NCI-H510A (cell line): ENCODE measurements at regions not wholly inside any gene's neighbourhood (a gene's known extent, or its start where the extent isn't known, plus 50 kb on each side); places are given as distances from the start of the nearest gene placed in this dataset.

Experiments
- DNase-seq: peaks from one replicate; lab custom pipeline; 2025; lab: John Stamatoyannopoulos, UW

DNA sequence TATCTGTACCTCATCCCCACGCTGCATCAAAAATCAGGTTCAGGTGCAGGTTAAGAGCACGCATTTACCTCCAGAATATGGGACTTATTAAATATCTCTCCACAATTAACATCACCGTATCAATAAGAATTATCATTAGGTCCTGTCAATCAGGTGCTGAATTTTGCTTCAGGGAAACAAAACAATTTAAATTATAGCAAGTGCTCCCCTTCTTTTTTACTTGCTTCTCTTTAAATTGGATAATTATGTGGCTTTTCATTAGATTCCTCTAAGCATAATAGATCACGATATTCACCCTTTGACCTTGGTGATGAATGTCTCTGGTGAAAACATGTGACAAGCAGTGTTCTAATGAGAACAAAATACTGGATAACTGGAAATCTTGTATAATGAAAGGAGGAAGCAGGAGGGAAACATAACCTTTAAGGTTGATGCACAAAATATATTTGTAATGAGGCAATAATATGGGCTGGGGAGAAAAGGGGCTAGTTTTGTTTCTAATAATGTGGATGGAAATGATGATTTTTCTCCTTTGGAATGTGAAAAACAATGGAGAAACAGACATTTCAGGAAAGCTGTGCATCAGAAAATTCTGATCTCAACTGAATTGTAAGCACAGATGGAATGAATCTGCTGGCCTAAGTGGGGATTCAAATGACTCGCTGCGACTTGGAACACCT lies 166.9 kb downstream of the SNX10 start:
- DNase-seq = no peak

DNA sequence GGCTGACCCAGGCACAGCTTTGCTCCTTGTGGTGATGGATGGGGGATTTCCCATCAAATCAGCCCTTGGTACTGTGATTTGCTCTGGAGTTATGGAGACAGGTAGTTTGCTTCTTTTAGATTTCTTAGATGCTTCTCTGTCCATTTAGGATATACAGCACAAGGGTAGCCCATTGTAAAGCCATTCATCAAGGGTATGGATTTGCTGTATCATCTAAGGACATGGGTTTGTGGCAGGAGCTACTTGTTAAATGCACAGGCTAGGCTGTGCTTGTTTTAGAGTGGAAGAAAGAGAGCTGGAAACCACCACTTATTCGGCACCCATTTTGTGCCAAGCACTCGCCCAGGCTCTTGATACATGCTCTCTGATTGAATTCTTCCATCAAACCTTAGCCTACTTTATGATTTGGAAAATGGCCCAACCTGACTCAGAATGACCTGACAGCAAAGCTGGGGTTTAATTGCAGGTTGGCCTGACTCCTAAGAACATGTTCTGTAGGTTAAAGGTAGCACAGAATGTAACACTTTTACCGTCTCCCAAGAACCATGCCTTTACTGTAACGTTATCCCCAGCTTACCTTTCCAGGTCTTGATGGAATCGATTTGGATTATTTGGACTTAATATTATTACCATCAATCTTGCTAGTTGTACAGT lies 168.0 kb downstream of the SNX10 start:
- DNase-seq = no peak

DNA sequence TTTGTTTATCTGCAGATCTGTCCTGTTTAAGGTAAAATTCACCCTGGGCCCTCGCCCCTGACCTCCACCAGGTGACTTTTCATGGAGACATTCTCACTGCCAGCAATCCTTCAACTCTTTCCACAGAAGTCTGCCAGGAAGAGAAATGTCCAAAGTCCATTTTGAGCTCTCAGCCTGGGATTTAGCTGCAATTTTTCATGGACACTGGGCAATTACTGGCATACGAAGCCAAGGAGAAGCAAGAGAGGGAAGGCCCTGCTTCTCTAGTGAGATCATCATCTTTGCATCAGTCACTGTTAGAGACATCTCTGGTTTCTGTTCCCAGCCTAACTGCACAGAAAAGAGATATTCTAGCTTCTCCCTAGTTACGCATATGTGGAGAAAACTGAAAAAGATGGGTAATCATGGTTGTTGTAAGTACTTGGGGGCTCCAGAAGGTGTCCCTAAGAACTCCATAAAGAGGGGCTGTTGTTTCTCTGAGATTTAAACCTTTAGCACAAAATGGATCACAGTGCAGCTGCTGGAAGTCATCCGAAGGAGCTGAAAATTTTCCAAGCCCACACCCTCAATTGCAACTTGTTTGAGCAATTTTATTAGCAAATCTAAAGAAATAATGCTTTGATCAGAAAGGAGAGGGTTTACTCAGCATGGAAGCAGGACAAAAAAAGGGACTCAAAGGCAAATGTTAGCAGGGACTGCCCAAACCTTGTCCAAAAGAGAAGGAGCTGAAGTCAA lies 168.9 kb downstream of the SNX10 start:
- no peak for DNase-seq

DNA sequence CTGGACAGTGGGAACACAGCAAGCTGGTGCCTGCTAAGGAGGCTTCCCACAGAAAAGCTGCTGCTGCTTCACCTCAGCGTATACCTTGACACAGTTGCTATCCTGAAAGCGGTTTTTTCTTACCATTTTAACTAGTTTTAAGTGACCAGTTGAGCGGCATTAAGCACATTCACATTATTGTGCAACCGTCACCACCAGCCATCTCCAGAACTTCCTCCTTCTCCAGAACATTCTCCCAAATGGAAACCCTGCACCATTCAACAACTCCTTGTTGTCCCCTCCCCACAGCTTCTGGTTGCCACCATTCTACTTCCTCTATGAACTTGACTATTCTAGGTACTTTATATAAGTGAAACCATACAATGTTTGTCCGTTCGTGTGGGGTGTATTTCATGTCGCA lies 169.9 kb downstream of the SNX10 start:
- no peak for DNase-seq

DNA sequence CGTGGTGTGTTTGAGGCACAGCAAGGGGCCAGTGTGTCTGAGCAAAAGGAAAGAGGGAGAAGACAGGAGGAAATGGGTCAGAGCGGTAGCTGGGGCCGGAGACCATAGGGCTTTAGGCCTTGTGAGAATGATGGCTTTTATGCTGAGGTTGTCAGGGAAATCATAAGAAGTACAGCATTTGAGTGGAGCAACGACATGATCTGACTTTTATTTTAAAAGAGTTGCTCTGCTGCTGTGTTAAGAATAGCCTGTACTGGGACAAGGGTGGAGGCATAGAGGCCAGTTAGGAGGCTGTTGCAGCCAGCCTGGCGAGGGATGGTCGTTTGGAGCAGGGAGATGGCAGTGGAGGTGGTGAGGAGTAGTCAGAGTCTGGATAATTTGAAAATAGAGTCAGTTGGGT lies 174.3 kb downstream of the SNX10 start:
- no peak for DNase-seq

DNA sequence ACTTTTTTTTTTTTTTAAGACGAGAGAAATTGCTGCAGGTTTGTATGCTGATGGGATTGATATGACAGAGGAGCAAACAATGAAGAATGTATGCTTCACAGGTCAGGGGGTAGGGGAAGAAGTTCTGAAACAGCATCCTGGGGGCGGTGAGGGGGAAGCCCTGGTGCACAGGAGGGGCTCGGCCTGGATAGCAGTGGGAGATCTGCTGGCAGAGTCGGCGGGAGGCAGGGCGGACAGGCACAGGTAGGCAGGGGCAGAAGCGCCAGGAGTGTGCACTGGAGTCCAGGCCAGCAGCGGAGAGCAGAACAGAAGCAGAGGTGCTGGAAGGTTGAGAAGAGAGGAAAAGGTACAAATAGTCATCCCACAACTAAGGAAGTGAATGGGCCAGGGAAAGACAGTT lies 175.4 kb downstream of the SNX10 start:
- no peak for DNase-seq

DNA sequence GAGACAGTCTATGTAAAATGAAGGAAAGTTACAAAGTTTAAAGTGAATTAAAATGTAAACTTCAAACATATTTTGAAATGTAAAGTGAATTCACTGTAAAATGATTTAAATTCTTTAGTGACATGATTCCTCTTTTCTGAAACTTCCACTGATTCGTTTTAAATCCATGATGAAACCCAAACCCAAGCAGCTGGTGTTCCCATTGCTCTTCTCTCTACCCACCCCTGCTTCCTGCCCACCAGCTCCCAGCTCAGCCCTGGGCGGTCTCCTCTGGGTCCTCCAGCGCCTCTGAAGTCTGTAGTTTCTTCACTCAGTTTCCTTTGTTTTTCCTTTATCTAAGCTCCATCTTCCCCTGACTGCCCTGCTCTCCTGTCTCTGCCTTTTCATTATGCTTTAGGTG lies 175.9 kb downstream of the SNX10 start:
- DNase-seq = no peak

DNA sequence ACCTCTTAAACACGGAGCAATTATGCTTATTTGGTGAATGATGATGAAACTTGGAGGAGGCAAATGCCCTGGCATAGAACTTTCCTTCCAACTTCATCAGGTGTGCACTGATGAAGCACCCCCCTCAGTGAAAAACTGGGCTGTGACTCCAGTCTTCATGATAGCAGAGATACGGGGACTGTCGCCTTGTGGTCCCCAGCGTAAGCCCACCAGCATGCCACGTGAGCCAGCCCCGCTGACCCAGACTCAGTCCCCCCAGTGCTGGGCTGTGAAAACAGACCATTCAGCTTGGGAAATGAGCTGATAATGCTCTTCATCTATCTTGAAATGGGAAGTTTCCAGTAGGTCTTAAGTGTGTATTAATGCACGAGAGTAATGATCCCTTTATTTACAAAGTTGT lies 177.0 kb downstream of the SNX10 start:
- no peak for DNase-seq

DNA sequence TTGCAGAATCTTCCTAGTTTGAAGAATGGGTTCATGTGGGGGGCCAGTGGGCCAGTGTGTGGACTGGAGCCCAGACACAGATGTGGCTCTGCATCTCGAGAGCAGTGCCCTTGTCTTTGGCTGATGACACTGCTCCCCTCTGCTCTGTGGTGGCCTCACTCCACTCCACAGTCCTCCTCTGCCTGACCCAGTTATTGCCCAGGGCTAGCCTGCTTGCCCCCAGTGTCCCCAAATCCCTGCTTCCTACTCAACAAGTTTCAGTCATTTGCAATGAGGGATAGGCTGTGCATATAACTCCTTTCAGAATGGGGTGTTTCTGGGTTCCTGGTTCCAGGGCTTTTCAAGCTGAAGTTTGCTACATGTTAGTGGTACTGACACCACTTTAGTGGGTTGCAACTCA lies 177.5 kb downstream of the SNX10 start:
- DNase-seq = no peak

DNA sequence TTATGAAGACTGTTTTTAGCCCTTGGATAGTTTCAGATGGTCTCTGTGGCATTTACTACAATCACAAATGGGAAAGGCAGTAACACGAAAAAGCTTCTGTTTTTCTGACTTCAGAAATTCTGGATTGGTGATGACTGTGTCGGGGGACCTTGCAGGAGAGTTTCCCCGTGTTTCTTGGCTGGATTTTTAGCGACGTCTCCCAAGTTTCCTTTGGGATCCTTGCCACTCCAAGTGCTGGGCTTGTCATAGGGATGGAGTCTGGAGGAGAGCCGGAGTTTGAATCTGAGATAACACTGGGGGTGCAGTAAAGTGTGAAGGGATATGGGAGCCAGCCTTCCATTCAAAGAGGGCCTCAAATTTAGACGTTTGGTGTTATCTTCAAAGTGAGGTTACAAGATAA lies 179.0 kb downstream of the SNX10 start:
- no peak for DNase-seq

DNA sequence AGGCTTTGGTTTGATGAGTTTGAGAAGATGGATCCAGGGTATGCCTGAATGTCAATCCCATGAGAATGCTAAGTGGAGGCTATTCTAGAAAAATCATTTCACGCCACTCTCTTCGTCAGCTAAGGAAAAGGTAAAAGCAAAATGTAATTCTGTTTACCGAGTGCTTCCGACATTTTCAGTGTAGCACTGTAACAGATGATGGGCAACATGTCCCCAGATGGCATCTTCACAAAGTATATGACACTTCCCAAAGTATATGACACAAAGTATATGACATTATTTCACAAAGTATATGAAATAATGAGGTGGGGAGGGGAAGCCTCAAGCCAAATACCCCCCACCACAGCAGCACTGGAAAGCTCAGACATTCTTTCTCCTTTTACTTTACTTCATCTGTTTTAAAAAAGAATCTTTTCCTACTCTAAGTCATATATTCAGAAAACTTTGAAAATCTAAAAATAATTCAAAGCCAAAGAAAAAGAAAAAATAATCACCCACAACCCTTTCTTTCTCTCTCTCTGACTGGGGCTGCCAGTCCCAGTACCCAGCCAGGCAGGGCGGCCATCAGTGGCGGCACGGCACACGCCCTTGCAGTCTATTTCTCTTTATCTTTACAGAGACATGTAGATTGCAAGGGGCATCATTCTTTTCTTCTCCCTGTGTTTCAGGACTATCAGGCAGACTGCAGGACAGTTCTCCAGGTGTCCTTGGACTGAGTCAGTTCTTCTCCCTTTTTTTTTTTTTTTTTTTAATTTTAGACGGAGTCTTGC lies 179.8 kb downstream of the SNX10 start:
- no peak for DNase-seq

DNA sequence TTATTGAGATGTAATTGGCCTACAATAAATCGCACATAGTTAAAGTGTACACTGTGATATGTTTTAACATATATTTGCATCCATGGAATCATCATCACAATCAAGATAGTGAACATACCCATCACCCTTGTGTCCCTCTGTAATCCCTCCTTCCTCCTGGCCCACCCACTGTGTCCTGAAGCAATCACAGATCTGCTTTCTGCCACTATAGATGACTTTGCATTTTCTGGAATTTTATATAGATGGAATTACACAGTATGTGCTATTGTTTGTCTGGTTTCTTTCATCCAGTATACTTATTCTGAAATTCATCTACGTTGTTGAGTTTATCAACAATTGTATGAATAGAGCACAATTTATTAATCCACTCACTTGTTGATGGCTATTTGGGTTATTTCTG lies 181.3 kb downstream of the SNX10 start:
- DNase-seq = no peak

DNA sequence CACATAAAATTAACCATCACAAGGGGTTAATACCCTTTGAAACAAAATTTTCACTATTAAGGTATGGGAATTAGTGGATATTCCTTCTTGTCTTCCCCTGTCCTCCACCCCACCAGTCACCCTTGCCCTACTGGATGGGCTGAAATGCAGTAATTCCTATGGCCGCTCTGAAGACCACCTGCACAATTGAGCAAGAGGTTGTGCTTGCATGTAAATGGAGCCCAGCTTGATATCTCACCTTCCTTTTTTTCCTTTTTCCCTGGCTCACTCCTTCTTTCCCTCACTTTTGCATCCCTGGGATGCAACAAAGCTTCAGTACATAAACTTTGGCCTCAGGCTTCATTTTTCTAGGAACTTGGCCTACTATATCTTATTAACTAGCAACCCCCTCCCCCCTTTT lies 184.6 kb downstream of the SNX10 start:
- no peak for DNase-seq

DNA sequence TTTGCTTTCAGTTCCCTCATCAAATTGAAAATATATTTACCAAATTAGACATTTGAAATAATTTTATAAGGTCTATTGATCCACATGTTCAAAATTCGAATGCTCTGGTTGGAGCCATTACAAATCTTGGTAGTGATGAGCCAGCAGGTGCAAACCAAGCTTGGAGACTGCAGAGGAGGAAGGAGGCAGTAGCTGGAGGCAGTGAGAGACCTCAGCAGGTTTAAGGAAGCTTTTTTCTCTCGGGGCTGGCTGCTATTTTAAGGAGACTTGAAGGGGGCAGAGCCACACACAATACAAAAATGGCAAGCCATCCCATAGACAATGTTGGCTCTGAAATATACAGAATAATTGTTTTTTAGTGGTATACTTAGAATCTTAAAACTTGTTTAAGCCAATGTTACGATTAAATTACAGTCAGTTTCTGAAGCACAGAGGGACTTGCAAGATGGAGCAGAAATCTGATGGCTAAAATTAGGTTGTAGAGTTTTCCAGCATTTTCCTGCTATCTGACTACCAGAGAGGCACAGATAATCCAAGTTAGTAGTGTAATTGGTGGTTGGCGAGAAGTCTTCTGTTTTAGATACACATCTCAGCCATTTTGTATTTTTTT lies 185.8 kb downstream of the SNX10 start:
- no peak for DNase-seq

DNA sequence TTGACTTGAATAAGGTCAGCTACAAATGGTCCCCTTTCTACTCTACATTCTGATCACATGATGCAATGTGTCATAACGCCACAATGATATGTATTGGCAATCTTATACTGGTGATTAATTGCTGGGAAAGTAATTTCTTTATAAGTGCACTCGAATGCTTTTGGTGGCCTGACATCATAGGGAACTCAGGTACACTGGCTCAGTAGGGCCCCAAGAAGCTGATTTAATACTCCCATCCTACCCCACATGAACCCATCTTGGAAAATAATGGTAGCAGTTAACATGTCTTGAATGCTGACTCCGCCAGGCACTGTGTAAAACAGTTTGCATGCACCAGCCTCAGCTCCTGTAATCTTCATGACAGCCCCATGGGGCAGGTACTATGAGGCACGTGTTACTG lies 186.9 kb downstream of the SNX10 start:
- no peak for DNase-seq

DNA sequence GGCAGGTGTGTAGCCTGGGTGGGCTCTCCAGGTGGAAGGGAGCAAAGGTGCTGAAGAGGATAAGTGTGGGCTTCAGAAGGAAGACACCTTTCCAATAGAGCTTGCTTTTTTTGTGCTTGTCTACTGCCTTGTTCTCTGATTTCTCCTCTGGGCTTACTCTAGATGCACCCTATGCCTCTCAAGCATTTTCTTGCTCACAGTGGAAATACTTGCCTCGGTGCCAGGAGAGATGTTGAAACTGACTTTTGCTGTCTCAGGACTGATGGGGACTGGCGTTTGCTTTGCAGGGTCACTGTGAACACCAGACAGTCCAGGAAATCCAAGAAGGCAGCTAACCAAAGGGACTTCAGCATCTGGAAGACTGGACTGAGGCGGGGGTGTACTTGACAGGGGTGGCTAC lies 187.9 kb downstream of the SNX10 start:
- no peak for DNase-seq

DNA sequence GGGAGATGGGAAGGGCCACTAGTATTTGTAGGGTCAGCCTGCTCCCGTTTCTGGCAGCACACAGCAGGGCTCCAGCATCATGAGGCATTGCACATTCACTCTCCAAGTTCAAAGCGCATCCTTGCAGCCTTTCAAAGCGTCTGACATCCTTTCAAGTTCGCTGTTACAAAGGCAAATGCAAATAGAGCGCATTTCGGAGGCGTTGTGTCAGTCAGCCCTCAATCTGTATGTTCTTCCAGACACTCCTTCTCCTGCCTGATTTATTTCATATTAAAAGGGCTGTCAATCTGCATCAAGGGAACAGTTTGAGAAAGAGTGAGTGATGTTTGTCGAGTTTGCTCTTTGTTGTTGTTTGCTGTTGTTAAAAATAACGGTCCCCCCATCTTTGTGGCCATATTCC lies 188.5 kb downstream of the SNX10 start:
- no peak for DNase-seq

DNA sequence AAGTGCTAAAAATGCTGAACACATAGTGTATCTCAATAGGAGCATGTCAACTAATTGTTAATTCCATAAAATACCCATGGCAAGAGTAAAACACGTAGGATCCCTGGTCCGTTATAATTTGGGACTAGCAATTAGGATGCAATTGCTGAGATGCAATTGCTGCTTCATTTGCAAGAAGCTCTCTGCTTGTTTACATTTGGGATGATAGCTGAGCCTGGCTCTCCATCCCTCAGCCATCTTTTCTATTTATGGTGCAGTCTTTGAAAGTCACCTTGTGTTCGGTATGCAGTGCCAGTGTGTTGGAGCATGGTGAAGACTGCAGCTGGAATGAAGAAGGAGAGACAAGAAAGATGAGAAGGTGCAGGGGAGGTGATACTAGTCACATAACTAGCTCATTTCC lies 191.3 kb downstream of the SNX10 start:
- no peak for DNase-seq

DNA sequence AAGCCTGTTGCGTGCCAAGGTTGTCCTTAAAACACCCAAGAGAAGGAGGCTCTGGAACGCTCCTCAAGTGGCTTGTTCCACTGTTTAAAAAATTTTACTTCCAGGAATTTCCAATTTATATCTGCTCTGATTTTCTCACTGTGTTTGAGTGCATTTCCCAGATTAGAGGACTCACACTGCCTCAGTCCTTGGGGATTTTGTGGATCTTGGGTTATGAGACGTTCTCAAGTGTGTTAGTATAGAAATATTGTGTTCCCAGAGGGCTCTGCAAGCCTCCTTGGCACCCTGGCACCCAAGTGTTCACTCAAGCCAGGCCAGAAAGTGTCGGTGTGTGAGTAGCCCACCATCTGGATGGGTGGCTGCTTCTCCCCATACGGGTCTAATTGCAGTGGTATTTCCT lies 192.2 kb downstream of the SNX10 start:
- no peak for DNase-seq

DNA sequence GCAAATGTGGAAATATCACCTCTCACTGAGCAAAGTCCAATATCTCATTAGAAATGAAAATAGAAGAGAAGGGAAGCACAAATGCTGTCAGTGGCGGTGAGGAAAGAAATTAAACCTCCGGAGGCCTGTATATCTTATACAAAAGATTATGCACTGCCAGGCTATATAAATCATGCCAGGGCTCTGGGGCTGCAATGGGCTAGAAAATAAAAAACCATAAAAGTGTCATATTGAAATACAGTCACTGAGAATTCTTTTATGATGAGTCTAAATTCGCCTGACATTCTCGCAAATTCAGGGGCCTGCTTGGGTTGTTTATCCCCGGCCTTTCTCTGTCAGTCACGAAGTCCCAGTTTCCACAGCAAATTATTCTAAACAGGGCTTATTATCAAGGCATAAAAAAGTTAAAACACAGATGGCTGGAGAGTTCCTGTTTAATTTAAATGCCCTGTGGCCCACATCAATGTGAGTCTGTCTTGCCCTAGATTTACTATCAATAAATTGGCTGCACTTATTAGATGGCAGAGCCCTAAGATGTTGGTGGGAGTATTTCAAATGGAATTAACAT lies 193.8 kb downstream of the SNX10 start:
- no peak for DNase-seq

DNA sequence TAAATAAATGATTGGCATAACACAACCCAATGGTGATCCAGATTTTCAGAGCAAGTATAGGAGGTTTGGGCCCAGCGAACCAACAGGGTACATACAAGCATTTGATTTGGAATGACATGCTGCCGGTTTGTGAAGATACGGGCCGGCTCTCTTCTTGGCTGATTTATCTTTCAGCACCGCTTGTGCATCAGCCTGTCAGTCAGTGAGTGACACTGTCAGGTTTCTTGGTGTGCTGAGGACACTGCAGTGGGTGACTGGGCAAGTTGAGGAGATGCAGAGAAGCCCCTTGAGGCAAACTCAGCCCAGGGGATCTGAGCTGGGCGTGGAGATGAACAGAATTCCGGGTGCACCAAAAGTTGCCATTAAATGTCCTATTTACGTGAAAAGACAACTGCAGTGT lies 194.5 kb downstream of the SNX10 start:
- DNase-seq = no peak
